ENCODE measurements at regions not wholly inside any gene's neighbourhood (a gene's known extent, or its start where the extent isn't known, plus 50 kb on each side); places are given as distances from the start of the nearest gene placed in this dataset.

GRCh38 chr1:69175053-69175452 lies 392.7 kb upstream of the LRRC7 start:
- Histone ChIP-seq H3K27ac (no peak overlapping the region), H3K4me3 (no peak overlapping the region)

- Histone ChIP-seq H3K27ac (no peak overlapping the region), H3K4me3 (no peak overlapping the region)
Observed at GRCh38 chr1:69180358-69180757, 387.4 kb upstream of the LRRC7 start.

- Histone ChIP-seq H3K27ac (no peak overlapping the region), H3K4me3 (no peak overlapping the region)
Observed at GRCh38 chr1:69185378-69185777, 382.3 kb upstream of the LRRC7 start.

GRCh38 chr1:69191335-69191734 lies 376.4 kb upstream of the LRRC7 start:
- Histone ChIP-seq H3K27ac (no peak overlapping the region), H3K4me3 (no peak overlapping the region)

DNA sequence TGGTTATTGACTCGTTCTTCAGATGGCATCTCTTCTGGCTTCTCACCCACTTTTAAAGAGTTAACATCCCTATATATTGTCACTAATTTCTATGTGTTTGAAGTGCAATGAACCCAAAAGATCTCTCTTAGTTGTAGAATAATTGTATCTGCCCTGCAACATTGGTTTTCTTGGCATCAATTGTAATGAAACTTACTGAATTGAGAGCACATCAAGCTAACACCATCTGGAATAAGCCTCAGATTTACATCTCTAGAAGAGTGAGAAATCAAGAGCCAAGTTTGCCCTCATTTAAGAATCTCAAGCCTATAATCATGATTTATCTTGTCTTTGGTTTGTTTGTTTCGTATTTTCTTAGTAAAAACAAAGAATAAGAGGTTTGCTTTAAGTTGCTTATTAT lies 372.6 kb upstream of the LRRC7 start:
- Histone ChIP-seq H3K4me3 (no peak overlapping the region), H3K27ac (no peak overlapping the region)

- Histone ChIP-seq H3K4me3 (no peak overlapping the region), H3K27ac (no peak overlapping the region)
Observed at GRCh38 chr1:69196071-69196470, 371.7 kb upstream of the LRRC7 start.

DNA sequence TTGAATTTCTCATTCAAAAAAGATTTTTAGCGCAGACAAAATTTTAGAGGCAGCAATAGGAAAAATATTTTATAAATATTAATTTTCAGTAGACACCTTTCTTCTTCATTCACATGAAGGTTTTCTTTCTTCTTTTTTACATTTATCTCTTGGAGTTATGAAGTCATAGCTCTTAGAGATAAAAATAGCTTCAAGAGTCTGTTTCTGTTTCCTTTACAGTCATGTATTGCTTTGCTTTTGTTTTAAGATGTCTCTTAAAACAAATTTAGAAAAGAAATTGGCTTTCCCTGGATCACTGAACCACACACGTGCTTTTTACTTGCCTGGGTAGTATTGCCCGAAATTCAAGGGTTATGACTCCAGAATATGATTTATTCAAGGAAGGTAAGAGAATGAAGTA lies 369.9 kb upstream of the LRRC7 start:
- Histone ChIP-seq H3K4me3 (no peak overlapping the region), H3K27ac (no peak overlapping the region)

GRCh38 chr1:69201716-69202115 lies 366.0 kb upstream of the LRRC7 start:
- H3K27ac ChIP-seq: no peak overlapping the region
- no peak overlapping the region for H3K4me3 ChIP-seq

- Histone ChIP-seq H3K4me3 (no peak overlapping the region), H3K27ac (no peak overlapping the region)
Observed at GRCh38 chr1:69203166-69203565, 364.6 kb upstream of the LRRC7 start.

DNA sequence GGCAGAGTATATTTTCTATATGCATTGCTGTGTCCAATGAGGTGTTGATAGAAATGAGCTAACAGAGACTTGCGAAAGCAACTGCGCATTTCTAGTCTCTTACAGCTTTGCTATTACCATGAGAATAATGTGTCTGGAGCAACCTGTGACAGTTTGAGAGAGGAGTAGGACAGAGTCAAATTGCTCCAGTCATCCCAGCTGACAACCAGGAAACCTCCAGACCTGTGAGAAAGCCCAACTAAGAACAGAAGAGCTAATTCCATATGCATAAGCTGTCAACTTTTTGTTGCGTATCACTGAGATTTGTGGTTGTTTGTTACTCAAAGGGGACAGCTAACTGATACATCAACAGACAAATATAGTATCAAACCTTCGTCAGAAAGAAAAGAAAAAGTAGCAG lies 354.1 kb upstream of the LRRC7 start:
- Histone ChIP-seq H3K4me3 (no peak overlapping the region), H3K27ac (no peak overlapping the region)

DNA sequence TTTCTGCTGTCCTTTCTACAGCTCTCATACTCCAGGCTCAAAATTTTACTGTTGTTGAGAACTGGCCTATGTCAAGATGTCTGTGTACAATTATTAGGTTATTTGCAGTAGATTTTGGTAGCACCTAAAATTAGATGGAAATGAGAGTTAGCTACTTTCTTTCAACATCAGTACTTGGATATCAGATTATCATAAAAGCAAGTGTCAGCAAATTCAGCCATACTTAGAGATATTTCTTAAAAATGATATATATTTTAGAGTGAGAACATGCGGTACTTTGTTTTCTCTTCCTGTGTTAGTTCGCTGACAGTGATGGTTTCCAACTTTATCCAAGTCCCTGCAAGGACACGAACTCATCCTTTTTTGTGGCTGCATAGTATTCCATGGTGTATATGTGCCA lies 351.8 kb upstream of the LRRC7 start:
- Histone ChIP-seq H3K4me3 (no peak overlapping the region), H3K27ac (no peak overlapping the region)

- Histone ChIP-seq H3K27ac (no peak overlapping the region), H3K4me3 (no peak overlapping the region)
Observed at GRCh38 chr1:69220672-69221071, 347.1 kb upstream of the LRRC7 start.

DNA sequence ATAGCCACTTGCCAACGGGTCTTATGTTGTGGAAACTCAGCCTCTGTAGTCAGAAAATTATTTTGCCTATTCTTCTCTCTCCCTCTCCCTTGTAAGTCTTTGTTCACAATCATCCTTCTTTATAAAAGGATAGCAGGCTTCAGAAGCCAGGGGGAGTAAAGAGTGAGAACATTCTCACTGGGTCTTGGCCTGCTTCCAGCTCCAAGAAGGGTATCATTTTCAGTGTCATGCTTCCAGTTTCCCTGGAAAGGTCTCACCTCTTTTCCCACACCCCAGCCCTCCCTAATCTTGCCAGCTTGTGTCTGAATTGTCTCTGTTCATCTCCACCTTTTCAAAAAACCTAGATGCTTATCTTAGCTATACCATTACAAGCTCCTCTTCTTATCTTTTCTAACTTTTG lies 346.2 kb upstream of the LRRC7 start:
- Histone ChIP-seq H3K27ac (no peak overlapping the region), H3K4me3 (no peak overlapping the region)

GRCh38 chr1:69223156-69223555 lies 344.6 kb upstream of the LRRC7 start:
- no peak overlapping the region for H3K4me3 ChIP-seq
- no peak overlapping the region for H3K27ac ChIP-seq

DNA sequence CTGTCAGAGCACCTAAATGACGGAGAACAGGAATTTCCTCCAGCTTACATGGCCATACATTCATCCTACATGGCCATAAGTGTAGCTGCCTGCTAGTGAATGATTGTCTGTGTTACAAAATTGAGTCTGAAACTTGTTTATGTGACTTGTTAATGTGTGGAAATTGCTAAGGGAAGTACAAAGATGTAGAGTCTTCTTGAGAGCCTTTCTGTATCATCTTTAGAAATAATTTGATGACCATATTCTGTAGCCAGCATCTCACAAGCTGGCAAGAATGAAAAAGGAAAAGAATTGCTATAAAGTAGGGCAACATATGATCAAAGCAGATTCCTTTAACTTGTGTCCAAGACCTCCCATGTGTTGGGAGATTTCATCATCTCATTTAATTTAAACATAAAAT lies 339.2 kb upstream of the LRRC7 start:
- no peak overlapping the region for H3K4me3 ChIP-seq
- no peak overlapping the region for H3K27ac ChIP-seq

GRCh38 chr1:69230208-69230607 lies 337.5 kb upstream of the LRRC7 start:
- H3K27ac ChIP-seq: no peak overlapping the region
- H3K4me3 ChIP-seq: no peak overlapping the region

DNA sequence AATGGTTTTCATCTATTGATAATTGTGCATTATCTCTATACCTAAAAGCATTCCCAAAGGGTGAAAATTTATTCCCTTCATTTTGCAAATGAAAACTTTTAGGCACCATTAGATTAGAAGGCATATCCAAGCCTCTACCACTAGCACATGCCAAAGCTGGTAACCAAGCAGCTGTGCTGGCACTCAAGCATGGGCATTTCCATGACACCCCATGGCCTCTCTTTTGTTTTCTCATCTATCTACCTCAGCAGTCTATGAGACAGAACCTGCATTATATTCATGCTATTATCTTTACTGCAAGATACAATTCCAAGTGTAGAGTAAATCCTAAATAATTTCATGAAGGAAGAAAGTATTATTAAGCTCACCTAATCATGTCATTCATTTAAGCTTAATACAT lies 334.3 kb upstream of the LRRC7 start:
- no peak overlapping the region for H3K27ac ChIP-seq
- H3K4me3 ChIP-seq: no peak overlapping the region

DNA sequence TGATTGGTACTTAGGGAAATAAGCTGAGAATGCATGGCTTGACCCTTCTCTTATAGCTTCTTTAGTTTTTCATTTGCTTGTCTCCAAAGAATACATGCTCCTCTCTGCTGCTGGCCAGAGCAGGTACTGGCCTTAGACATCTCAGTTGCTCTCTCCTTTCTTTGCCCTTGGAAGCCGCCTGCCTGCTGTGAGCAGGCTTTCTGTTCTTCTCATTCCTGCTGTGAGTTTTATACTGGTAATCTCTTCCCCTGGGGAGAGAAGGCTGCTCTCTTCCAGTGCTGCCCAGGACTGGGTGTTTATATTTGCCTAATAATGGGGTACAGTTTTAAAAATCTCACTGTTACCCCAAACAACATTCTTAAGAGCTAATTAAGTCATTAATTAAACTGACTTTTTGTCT lies 323.5 kb upstream of the LRRC7 start:
- H3K4me3 ChIP-seq: no peak overlapping the region

GRCh38 chr1:69246109-69246508 lies 321.6 kb upstream of the LRRC7 start:
- Histone ChIP-seq H3K4me3 (no peak overlapping the region), H3K27ac (no peak overlapping the region)

More for the DNA sequence above, 323.5 kb upstream of the LRRC7 start:
- H3K27ac ChIP-seq: no peak overlapping the region

DNA sequence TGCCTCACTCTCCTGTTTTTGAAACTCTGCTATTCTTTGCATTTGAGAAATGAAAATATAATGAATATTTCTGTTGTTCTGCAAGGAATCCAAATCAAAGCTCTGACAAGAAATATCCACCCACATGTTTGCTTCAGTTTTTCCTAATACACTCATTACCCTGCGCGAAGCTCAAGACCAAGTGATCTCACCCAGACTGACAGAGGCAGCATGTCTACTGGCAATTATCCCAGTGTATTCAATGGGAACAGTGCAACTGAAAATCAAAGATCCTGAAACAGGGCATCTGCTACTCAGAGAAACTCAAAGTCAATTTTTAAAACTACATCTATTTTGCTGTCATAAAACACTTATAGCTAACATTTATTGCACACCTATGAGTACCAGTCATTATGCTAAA lies 321.0 kb upstream of the LRRC7 start:
- Histone ChIP-seq H3K27ac (no peak overlapping the region), H3K4me3 (no peak overlapping the region)

GRCh38 chr1:69252696-69253095 lies 315.0 kb upstream of the LRRC7 start:
- Histone ChIP-seq H3K27ac (no peak overlapping the region), H3K4me3 (no peak overlapping the region)

- Histone ChIP-seq H3K27ac (no peak overlapping the region), H3K4me3 (no peak overlapping the region)
Observed at GRCh38 chr1:69256036-69256435, 311.7 kb upstream of the LRRC7 start.

- no peak overlapping the region for H3K27ac ChIP-seq
- no peak overlapping the region for H3K4me3 ChIP-seq
Observed at GRCh38 chr1:69258842-69259241, 308.9 kb upstream of the LRRC7 start.

Measured in skin epidermis (tissue), 12 donors.